NCI-H345 treated with DMSO at 0.1 percent for 48 hours (cell line): ENCODE measurements at regions not wholly inside any gene's neighbourhood (a gene's known extent, or its start where the extent isn't known, plus 50 kb on each side); places are given as distances from the start of the nearest gene placed in this dataset.
"Not testable (repeated sequence)": the region's sequence is repeated elsewhere in the genome, so short reads cannot be mapped to it uniquely, and the experiment has no call there.

Source experiments
- DNase-seq: peaks from one replicate; lab custom pipeline; 2025; ENCODE audit not compliant: unreplicated experiment; lab: John Stamatoyannopoulos, UW

- DNase-seq = not testable (repeated sequence)
These were observed 58.6 kb upstream of the FAM241A start for GRCh38 chr4:112086661-112087060.

- DNase-seq = not testable (repeated sequence)
These were observed 52.9 kb upstream of the FAM241A start for GRCh38 chr4:112092330-112092729.

- DNase-seq = no peak
These were observed 51.5 kb upstream of the FAM241A start for GRCh38 chr4:112093636-112094202.

GRCh38 chr4:112094330-112094729 lies 50.9 kb upstream of the FAM241A start:
- DNase-seq = no peak
